ENCODE measurements at regions not wholly inside any gene's neighbourhood (a gene's known extent, or its start where the extent isn't known, plus 50 kb on each side); places are given as distances from the start of the nearest gene placed in this dataset.
"Not testable (repeated sequence)": the region's sequence is repeated elsewhere in the genome, so short reads cannot be mapped to it uniquely, and the experiment has no call there.

DNA sequence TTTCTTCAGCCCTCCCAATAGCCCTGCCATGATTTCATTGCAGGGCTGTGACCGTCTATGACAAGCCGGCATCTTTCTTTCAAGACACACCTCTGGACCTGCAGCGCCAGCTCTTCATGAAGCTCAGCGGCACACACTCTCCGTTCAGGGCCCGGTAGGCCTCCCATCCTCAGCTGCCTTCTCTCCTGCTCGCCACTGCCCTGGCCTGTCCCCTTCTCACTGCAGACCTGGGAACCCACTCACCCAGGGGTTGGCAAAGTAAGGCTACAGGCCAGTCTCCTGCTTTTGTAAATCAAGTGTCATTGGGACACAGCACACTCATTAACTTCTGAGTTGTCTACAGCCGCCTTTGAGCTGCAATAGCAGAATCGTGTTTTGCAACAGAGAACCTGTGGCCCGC is 169.2 kb downstream of the ADRA2C start:
- DNase-seq; H3K9me3 Mint-ChIP-seq; ATAC-seq (ENCODE audit: low read depth in 2 of 2); H3K27me3 Mint-ChIP-seq; H3K36me3 Mint-ChIP-seq; H3K4me1 Mint-ChIP-seq: not testable (repeated sequence)
- H3K4me3 Mint-ChIP-seq, result peak overlapping the region in 1 of 8 donors; percentile 83
- peak overlapping the region in 1 of 6 donors; percentile 88 for H3K27ac Mint-ChIP-seq

GRCh38 chr4:3936184-3936583 is 170.0 kb downstream of the ADRA2C start:
- Mint-ChIP-seq H3K27ac (no peak overlapping the region), H3K4me3 (no peak overlapping the region), H3K27me3 (peaks cover 0 to 8% (median 0%) of the 10 kb centered on the region in 3 donors), H3K36me3 (no peaks in the 10 kb centered on the region), H3K4me1 (peaks cover 0 to 3% (median 0%) of the 10 kb centered on the region in 3 donors), H3K9me3 (no peaks in the 10 kb centered on the region)
- DNase-seq, result no peak
- no peak for ATAC-seq (ENCODE audit: low read depth in 2 of 2)

GRCh38 chr4:3937849-3938562 is 171.8 kb downstream of the ADRA2C start:
- Mint-ChIP-seq H3K27me3 (peaks cover 0 to 20% (median 0%) of the 10 kb centered on the region in 3 donors), H3K4me1 (peaks cover 10 to 15% (median 13%) of the 10 kb centered on the region in 3 donors), H3K27ac (peak overlapping the region in 1 of 6 donors; percentile 7)
- not testable (repeated sequence) for H3K4me3 Mint-ChIP-seq; ATAC-seq (ENCODE audit: low read depth in 2 of 2); DNase-seq; H3K9me3 Mint-ChIP-seq; H3K36me3 Mint-ChIP-seq

- DNase-seq; H3K27ac Mint-ChIP-seq; H3K9me3 Mint-ChIP-seq; H3K4me3 Mint-ChIP-seq; H3K36me3 Mint-ChIP-seq; ATAC-seq (ENCODE audit: low read depth in 2 of 2): not testable (repeated sequence)
- H3K27me3 Mint-ChIP-seq, result peaks cover 0 to 17% (median 0%) of the 10 kb centered on the region in 3 donors
- peaks cover 10 to 15% (median 13%) of the 10 kb centered on the region in 3 donors for H3K4me1 Mint-ChIP-seq
These were observed 172.5 kb downstream of the ADRA2C start for GRCh38 chr4:3938676-3939075.

DNA sequence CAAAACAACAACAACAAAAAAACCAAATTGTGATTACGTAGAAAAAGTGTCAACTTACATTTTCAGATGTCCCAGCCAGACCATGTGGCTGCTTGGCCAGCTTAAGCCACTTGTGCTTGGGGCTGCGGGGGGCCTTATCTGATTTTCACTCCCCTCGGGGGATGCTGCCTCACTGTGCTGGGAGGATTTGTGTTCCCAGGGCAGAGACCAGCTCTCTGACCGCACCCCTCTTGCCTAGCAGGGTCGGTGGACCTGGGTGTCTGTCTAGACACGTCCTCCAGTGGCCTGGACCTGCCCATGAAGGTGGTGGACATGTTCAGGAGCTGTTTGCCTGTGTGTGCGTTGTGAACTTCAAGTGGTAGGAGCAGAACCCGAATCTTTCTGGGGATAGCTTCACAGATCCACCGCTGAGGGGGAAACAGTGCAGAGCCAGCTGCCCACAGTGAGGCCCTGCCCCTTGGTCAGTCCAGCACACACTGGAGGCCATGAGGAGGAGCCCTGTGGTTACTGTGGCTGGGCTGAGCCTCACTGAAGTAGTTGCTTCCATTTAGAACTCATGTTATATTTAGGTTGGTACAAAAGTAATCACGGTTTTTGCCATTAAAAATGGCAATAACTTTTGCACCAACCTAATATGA is 173.9 kb downstream of the ADRA2C start:
- H3K9me3 Mint-ChIP-seq; H3K27ac Mint-ChIP-seq; H3K4me3 Mint-ChIP-seq; DNase-seq; H3K36me3 Mint-ChIP-seq; ATAC-seq (ENCODE audit: low read depth in 2 of 2): not testable (repeated sequence)
- Mint-ChIP-seq H3K4me1 (peaks cover 10 to 15% (median 13%) of the 10 kb centered on the region in 3 donors), H3K27me3 (peaks cover 0 to 15% (median 0%) of the 10 kb centered on the region in 3 donors)

GRCh38 chr4:3941735-3942522 is 175.7 kb downstream of the ADRA2C start:
- peaks cover 10 to 15% (median 13%) of the 10 kb centered on the region in 3 donors for H3K4me1 Mint-ChIP-seq
- H3K27me3 Mint-ChIP-seq, result peaks cover 0 to 15% (median 0%) of the 10 kb centered on the region in 3 donors
- not testable (repeated sequence) for DNase-seq; ATAC-seq (ENCODE audit: low read depth in 2 of 2); H3K9me3 Mint-ChIP-seq; H3K36me3 Mint-ChIP-seq
- H3K27ac Mint-ChIP-seq, result peak overlapping the region in 2 of 6 donors; percentile 62 to 91
- H3K4me3 Mint-ChIP-seq, result peak overlapping the region in 3 of 8 donors; percentile 33 to 47 (median 39)

GRCh38 chr4:3942569-3942971 is 176.4 kb downstream of the ADRA2C start:
- ATAC-seq (ENCODE audit: low read depth in 2 of 2), result peak in 1 of 2 donors; percentile 52
- peak overlapping the region in 2 of 6 donors; percentile 16 to 90 for H3K27ac Mint-ChIP-seq
- peaks cover 0 to 15% (median 0%) of the 10 kb centered on the region in 3 donors for H3K27me3 Mint-ChIP-seq
- peaks cover 10 to 15% (median 13%) of the 10 kb centered on the region in 3 donors for H3K4me1 Mint-ChIP-seq
- not testable (repeated sequence) for H3K9me3 Mint-ChIP-seq, H3K36me3 Mint-ChIP-seq
- peak overlapping the region in 1 of 8 donors; percentile 25 for H3K4me3 Mint-ChIP-seq
- peak; percentile 45 for DNase-seq

DNA sequence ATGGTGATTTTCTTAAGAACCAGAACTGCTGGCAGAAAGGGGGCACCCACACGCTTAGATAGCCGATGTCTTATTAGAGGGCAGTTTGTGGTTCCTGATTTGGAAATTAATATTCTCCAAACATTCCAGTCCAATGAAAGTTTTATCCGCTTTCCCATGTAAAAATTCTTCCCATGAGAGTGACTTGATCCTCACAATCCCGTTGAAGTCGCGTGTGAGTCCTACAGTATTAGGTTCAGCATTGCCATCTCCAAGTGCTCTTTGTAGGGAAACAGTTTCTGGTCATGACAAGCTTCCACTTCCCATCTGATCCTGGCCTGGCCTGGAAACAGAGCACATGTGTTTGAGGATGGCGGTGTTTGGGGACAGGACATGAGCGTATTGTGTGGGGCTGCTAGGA is 176.9 kb downstream of the ADRA2C start:
- not testable (repeated sequence) for H3K36me3 Mint-ChIP-seq; H3K27ac Mint-ChIP-seq; H3K4me3 Mint-ChIP-seq; ATAC-seq (ENCODE audit: low read depth in 2 of 2); DNase-seq; H3K9me3 Mint-ChIP-seq
- Mint-ChIP-seq H3K4me1 (peaks cover 8 to 15% (median 13%) of the 10 kb centered on the region in 3 donors), H3K27me3 (peaks cover 0 to 15% (median 0%) of the 10 kb centered on the region in 3 donors)

GRCh38 chr4:3945511-3946290 is 179.5 kb downstream of the ADRA2C start:
- Mint-ChIP-seq H3K36me3 (peaks cover 0 to 4% of the 10 kb centered on the region in 2 donors), H3K27me3 (peaks cover 0 to 15% (median 0%) of the 10 kb centered on the region in 3 donors), H3K27ac (peak overlapping the region in 2 of 6 donors; percentile 24 to 54), H3K4me1 (peaks cover 8 to 15% (median 13%) of the 10 kb centered on the region in 3 donors), H3K9me3 (no peaks in the 10 kb centered on the region), H3K4me3 (no peak overlapping the region)
- ATAC-seq (ENCODE audit: low read depth in 2 of 2) (no peak), DNase-seq (no peak)

GRCh38 chr4:3946553-3946952 is 180.4 kb downstream of the ADRA2C start:
- H3K27me3 Mint-ChIP-seq, result not testable (repeated sequence)
- H3K4me1 Mint-ChIP-seq, result peaks cover 8 to 15% (median 13%) of the 10 kb centered on the region in 3 donors

DNA sequence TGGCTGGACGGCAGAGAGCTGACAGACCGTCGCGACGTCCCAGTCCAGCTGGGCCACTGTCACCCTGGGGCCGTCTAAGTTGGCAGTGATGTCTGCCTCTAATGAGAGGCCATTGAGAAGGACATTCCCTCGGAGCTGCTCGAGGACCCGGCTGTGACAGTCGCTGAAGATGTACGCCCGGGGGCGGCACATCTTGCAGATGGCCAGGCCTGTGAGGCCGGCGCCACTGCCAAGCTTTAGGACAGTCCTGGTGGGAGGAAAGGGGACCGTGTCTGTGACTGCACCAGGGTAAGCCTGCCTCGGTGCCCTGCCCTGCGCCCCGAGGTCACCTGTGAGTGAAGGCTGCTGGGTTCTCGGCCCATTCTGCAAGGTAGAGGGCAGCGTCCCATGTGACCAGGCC is 181.6 kb downstream of the ADRA2C start:
- not testable (repeated sequence) for H3K9me3 Mint-ChIP-seq; DNase-seq; H3K36me3 Mint-ChIP-seq; H3K4me3 Mint-ChIP-seq; H3K27me3 Mint-ChIP-seq; H3K27ac Mint-ChIP-seq; H3K4me1 Mint-ChIP-seq; ATAC-seq (ENCODE audit: low read depth in 2 of 2)

More at GRCh38 chr4:3946553-3946952, 180.4 kb downstream of the ADRA2C start:
- DNase-seq; H3K9me3 Mint-ChIP-seq; H3K36me3 Mint-ChIP-seq; H3K4me3 Mint-ChIP-seq; ATAC-seq (ENCODE audit: low read depth in 2 of 2): not testable (repeated sequence)
- H3K27ac Mint-ChIP-seq, result peak overlapping the region in 1 of 6 donors; percentile 27

DNA sequence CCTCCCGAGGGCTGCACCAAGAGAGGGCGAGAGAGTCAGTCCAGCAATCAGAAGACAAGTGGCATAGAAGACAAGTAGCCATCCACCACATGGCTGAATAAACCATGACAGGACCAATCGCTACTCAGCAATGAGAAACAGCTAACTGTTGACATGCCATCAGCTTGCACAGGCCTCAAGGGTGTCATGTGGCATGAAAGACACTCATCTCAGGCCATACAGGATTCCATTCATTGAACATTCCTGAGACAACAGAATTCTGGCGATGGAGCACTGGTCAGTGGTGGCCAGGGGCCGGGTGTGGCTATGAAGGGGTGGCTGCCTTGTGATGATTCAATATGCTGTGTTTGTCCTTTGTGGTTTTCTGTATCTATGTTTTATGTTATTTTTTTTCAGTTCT is 182.0 kb downstream of the ADRA2C start:
- peak overlapping the region in 1 of 6 donors; percentile 27 for H3K27ac Mint-ChIP-seq
- not testable (repeated sequence) for H3K4me3 Mint-ChIP-seq

GRCh38 chr4:3949916-3950315 is 183.7 kb downstream of the ADRA2C start:
- not testable (repeated sequence) for ATAC-seq (ENCODE audit: low read depth in 2 of 2); DNase-seq; H3K4me3 Mint-ChIP-seq

More for the DNA sequence above, 182.0 kb downstream of the ADRA2C start:
- not testable (repeated sequence) for H3K36me3 Mint-ChIP-seq; H3K9me3 Mint-ChIP-seq; ATAC-seq (ENCODE audit: low read depth in 2 of 2); H3K27me3 Mint-ChIP-seq; H3K4me1 Mint-ChIP-seq; DNase-seq

More at GRCh38 chr4:3949916-3950315, 183.7 kb downstream of the ADRA2C start:
- not testable (repeated sequence) for H3K9me3 Mint-ChIP-seq, H3K4me1 Mint-ChIP-seq, H3K27me3 Mint-ChIP-seq, H3K27ac Mint-ChIP-seq, H3K36me3 Mint-ChIP-seq
